DMS153 treated with DMSO at 0.1 percent for 48 hours (cell line): ENCODE measurements at regions not wholly inside any gene's neighbourhood (a gene's known extent, or its start where the extent isn't known, plus 50 kb on each side); places are given as distances from the start of the nearest gene placed in this dataset.

Experiments used
- DNase-seq: peaks from one replicate; lab custom pipeline; 2025; ENCODE audit not compliant: unreplicated experiment; lab: John Stamatoyannopoulos, UW

DNA sequence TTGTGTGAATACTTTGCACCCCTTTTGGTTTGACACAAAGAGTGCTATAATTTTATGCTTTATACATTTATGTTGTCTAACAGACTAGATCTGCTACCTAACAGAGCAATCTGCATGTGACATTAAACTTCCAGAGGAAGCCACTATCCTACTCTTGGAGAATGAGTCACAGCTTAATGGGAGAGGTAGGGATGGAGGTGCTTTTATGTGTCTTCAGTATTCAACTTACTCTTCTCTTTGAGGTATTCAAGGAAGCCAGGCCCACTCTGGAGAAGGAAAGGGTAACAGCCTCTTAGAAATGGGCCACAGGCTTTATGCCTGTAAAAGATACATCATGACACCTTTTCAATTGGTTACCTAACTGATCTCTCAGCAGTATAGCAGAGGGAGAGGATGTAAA lies 85.8 kb upstream of the NEUROD1 start:
- no peak for DNase-seq

DNA sequence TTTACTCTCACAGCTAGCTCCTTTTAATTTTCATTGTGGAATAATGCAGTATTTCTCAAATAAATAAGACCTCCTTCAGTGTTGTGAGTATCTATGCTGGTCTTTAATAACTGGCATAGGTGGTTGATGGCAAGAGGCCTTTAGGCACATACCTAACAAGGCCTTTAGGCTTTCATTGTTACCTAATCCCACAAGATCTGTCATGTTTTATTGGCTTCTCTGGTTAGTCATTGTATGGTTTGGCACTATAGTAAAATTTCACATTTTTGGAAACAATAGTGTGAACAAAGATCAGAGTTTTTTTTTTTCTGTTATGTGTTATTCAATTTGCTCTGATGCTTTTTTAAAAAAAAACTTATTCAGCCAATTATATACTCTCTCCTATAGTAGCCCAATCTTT lies 89.8 kb upstream of the NEUROD1 start:
- DNase-seq, result no peak

DNA sequence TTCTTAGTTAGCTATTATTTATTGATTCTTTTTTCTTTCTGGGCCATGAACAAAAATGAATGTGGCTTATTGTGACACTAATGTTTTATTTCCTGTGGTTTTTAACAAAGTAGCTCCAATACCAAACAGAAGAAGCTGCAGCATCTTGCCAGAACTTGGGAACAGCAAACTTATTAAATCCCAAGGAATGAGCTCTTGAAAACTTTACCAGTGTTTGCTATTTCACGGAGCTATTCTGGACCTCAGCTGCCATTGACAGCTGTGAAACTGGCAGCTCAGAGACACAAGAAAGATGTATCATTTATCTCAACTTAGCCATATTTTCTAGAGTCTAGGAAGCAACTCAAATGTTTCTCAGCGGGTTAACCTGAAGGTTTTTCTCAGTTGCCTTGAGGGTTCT lies 91.0 kb upstream of the NEUROD1 start:
- DNase-seq, result no peak

DNA sequence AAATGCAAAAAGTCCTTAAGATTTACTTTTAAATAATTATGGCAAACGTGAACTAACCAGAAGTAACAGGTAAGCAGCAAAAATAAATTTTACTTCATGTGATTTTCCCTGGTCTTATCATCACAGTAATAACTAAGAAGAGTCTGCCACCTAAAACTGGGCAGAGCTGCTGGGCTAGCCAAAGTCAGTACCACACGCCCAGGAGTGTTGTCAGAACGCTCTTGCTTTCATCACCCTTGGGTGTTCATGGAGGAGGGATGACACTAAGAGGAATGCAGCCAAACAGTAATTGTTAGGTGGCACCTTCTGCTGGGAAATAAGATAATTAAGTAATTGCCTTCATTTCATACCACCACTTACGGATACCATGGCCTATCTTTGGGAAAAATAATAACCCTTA lies 92.0 kb upstream of the NEUROD1 start:
- no peak for DNase-seq

DNA sequence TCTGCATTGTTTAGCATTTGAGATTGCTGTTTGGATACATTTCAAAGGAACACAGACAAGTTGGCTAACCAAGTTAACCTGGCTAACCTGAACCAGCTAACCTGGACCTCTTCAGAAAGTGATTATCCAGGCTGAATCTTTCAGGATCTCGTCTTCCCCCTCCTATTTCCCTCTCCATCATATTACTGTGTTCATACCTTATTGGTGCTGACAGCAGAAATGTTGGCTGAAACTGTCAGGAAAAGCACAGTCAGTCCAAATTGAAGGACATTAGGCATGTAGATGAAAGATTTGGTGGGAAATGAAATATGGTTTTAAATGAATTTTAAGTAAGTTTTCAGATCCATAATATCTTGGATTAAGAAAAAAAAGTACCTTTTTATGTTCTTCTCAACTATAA lies 92.5 kb upstream of the NEUROD1 start:
- DNase-seq, result no peak

DNA sequence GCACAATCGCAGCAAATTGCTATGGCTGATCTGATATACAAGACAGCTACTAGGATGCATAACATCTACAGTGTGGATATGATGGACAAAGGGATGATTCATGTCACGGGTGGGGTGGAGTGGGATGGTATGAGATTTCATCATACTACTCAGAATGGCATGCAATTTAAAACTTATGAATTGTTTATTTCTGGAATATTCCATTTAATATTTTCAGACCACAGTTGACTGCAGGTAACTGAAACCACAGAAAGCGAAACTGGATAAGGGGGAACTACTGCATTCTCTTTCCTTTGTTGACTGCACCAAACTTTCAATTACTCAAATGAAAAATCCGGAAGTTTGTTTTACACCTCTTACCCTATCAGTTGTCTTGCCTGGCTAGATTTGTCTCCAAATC lies 94.4 kb upstream of the NEUROD1 start:
- no peak for DNase-seq

DNA sequence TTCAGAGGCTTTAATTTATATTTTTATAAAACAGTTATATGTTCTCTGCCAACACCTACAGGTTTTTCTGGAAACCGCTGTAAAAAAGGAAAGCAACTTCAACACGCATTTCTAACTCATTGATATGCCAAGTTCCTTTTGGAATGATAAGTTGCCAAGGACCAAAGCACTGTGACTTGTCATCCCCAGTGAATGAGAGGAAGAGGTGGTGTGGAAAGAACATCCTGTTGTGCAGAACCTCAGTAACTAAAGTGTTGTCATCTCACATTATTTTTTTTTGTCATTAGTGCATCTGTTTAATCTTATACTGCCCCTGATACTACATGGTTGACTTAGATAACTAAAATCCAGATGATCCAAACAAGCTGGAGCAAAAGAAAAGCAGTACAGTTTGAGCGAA lies 96.0 kb upstream of the NEUROD1 start:
- no peak for DNase-seq

DNA sequence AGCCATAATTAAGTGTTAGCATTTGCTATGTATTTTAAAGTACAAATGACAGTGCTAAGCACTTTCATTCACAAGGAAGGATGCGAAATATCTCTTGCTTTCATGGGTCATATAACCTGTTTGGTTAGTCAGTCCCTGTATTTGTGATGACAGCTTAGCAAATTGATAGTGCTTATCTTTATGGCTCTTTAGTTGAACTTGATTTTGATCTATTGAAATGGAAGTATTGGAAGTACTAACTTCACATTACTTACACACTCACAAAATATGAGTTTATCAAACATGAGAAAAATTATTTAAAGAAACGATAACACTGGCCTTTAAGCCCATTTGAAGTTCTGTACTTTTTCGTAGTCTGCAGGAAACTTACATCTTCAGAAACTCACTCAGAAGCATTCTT lies 97.4 kb upstream of the NEUROD1 start:
- DNase-seq, result no peak

DNA sequence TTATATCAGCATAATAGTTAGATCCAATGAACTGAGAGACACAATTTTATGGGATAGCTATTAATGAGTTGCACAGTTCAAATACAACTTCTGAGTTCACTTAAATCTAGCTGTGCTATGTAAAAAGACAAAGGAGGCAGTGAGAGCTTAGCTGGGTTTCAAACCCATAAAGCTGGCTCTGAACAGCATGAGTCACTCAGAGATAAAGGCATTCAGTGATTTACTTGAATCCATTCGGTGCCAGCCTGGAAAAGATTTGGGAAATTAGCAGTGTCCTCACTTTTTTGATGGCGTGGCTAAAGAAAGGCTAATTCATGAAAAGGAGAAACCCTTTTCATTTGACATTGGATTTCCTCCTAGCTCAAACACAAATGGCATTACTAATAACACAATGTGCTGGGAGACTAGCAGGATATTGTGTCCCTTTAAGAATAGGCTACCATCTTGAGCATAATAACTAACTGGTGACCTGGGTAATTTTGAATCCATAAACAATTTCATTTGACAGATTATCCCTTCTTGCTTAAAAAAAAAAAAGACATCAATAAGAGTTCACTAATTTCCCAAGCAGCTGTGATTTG lies 98.4 kb upstream of the NEUROD1 start:
- DNase-seq, result no peak

DNA sequence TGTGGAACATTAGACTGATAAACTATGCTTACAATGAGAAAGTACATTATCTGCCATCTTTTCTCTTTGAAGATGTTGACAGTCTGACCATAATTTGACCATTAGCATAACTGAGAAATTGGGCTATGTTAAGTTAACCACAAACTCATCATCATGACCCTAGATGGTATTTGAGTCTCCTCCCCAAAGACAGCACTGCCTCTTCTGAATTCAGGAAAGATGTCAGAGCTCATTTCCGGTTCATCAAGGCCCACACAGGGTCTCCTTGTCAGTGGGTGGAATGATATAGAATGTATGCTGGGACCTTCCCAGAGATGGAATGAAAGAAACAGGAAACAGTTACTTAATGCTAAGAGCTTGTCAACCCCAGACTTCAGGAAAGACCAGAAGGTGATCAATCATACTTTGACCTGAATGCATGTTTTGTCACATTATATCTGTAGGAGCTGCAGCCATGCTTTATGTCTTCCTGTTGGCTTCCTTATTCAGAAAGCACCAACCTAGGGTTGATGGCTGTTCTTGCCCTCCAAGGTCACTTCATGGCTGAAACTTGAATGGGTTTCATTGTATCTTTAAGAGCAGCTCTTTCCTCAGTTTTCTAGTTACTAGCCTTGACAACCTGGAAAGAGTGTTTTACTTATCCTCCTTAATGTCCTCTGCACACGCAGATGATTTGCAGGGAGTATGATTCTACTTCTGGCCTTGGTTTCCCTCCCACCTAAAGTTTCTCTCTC lies 99.1 kb upstream of the NEUROD1 start:
- DNase-seq, result no peak

DNA sequence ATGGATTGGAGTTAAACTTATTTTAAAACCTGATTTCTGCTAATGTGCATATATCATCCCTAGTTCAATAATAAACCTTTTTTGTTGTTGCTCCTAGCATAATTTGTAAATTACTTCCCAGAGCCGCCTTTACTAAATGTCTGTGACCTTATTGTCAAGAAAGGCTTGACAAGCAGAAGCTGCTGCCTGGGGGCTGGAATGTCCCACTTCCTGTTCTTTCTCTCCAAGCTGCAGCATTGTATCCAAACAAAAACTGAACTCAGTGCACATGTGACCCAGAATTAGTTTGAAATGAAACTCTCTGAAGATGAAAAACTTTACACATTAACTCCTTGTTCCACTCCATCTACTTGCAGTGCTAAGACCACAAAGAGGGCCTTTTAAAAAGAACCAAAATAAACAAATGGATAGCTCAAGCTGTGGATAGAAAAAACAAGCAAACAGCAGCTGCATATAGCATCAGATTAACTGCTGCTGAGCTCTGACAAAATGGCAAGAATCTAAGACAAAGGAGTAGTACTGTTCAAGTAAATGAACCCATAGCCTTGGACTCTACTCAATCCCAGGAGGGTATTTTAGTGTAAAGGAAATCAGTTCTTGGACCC lies 99.8 kb upstream of the NEUROD1 start:
- DNase-seq, result no peak

DNA sequence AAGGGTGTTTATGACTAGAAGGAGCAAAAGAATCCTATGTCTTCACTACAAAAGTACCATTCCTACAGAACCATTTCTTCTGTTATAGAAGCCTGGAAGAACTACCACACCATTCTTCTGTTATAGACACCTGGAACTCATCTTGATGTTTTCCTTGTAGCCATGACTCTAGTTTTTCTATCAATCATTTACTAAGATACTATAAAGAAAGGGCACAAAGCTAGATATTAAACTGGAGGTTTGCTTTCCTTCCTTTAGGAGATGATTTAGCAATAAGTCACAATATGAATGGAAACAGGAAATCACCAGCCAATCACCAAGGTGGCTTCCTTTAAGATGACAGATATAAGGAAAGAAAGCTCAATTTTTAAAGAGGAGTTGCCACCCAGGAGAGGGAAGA lies 100.3 kb upstream of the NEUROD1 start:
- no peak for DNase-seq

DNA sequence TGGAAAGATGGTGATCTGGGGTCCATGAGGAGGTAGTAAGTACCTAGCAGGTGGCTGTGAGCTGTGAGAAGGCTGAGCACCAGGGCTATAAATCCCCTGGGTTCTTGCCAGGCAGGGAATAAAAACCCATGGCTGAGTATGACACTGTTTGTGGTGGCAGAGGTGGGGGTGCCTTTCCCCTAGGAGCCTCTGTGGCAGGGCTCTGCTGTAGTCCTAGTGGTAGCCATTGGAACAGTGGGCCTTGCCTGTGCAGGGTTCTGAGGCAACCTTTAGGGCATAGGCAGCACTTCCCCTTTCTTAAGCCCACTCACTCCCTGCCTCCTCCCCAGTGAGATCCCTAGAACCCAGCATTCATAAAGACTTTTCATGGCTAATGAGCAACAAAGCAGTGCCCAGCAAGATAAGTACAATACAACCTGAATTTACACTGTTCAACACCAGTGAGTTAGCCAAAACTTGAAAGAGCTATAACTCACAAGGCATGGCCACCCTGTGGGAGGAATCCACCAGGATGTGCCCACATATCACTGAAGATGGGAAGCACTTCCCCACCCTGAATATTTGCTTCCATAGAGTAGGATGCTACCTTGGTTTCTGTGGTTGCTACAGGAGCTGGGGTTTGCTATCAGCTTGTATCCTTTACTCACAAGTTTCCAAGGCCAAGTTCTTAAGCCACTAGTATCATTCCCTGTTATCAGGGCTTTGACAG lies 100.9 kb upstream of the NEUROD1 start:
- no peak for DNase-seq

DNA sequence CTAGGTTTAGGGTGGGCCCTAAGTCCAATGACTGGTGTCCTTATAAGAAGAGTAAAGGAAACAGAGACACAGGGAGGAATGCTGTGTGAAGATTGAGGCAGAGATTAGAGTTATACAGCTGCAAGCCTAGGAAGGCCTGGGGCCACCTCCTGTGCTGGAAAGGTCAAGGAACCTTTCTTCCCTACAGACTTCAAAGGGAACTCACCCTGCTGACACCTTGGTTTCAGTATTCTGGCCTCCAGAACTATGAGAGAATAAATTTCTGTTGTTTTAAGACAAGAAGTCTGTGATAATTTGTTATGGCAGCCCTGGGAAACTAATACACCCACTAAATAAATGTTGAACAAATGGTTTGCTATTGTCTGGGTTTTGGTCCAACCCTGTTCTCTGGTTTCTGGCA lies 102.3 kb upstream of the NEUROD1 start:
- no peak for DNase-seq

DNA sequence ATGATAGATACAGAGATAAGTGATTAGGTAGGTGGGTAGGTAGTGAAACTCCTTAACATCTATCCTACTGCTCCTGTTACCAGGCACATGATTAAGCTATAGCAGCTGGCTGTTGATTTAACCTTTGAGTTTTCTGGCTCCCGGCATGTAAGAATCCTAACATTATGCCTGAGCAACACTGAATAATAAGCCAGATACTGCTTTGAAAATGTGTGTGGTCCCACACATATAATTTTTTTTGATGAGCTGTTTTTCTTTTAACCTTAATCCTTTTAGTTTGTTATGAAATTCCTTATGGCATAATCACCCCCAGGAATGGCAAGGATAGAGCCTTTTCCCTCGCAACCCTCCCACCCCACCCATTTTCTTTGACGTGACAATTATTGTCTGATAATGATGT lies 104.2 kb upstream of the NEUROD1 start:
- DNase-seq, result no peak

DNA sequence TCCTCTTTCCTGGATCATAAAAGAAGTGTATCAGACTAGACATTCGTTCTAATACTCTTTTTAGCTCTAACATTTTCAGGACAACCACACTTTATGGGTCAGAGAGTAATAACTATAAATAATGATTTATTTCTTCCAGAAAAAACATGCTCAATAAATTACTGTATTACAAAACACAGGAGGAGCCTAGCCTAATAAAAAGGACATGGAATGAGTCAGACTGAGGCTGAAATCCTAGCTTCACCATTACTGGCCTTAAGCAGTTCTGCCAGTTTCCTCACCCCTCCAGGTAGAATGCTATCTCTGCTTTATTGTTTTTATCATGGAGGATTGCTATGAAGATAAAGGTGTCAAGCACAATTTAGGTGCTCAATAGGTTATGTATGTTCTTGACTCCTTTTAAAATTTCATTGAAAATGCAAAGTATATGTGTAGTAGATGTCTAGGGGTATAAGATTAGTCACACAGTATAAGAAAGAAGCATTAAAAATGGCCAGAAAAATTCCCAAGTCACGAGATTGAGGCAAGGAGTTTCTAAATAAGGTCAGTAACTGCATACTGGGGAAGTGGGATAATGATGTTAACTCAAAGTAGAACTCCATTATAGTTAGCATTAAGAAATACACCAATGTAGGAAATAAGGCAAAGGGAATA lies 105.5 kb upstream of the NEUROD1 start:
- DNase-seq, result no peak

DNA sequence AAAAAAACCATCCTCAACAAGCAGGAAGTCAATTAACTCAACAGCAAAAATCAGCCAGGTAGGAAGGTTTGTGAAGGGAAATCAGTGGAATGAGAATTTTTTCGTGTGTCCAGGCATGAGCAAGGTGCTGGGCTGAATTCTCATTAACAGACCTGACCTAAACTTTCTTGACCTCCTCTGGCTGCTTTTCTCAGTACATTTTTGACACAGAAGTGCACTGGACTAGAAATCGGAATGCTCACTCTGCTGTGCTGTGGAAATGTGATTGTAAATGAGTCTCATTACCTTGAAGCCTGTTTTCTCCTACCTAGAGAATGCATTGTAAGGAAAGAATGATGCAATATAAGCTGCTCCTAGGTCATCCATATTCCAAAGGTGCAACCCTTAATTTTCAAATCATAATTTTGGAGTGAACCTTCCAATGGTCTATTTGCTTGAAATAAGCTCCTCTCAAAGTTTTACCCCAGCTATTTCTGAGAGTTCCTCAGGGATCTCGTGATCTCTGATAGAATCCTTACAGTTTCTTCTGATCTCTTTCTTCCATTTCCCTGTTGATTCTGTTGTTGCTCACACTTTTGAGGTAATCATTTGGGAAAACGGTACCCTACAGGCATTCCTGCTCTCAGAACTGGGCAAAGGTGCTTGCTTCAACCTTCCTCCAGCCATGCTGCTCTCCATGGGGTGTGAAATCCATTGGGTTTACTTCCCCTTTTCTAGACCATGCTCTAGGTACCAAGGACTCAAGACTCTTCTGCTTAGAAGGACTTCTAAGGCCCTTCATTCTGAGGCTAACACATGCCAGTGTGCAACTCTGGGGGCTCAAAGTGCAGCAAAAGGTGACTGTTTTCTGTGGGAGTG lies 104.9 kb upstream of the ITPRID2 start:
- DNase-seq, result no peak

DNA sequence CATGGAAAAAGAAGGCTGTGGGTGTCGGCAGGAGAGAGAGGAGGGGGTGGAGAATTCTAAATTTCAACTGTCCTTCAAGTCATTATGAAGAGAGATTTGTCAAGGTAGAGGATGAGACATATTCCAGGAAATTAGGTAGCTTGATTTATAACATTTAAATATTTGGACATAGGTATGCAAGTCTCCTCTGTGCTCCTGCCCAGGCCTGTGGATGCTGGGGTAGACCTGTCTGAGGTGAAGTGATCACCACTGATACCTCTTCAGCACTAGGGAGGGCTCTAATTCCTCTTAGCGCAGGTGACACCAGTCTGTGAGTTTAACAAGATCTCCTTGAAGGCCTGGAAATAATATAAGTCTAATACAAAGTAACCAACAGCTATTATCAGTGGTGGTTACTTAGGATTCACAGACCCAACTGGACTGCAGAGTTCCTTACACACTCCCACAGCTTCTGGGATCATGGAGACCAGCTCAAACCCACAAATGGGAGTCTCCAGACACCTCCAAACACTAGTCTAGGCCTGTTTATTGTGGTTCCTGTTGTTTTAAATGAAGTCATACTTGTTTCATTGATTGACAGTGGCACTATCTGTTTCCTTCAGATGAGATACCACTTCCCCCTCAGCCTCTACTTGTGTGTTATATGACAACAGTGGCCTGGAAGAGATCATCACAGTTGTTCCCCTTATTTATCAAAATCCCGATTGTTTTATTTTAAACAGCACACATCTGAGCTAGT lies 104.1 kb upstream of the ITPRID2 start:
- no peak for DNase-seq

DNA sequence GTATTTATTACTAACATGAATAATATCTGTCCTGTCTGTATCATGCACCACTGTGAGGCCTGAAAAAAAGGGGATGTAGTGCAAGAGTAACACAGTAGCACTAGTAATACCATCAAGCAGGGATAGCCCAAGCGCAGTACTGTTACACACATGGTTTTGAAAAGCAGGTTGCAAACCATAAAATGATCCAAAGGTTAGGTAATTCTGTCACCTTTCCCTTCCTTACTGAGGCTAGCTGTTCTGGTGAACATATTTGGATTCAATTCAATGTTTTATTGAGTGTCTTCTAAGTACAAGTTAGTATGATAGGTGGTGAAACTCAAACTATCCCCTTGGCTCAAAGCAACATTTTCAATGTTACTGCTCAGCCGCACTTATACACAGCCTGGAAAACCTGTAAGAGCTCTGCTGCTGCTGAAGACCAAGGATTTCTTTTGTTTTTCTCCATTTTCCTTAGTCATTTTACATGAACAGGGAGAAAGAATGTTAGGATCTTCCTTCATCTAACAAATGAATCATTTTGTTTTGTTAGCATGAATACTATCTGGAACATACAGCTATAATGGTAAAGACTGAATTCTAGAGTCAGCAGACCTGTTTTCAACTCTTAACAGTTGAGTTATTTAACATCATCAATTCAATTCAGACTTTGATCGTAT lies 102.5 kb upstream of the ITPRID2 start:
- no peak for DNase-seq
